ENCODE measurements at regions not wholly inside any gene's neighbourhood (a gene's known extent, or its start where the extent isn't known, plus 50 kb on each side); places are given as distances from the start of the nearest gene placed in this dataset.

GRCh38 chr11:71163371-71163770 lies 89.0 kb downstream of the SHANK2 start:
- Mint-ChIP-seq H3K36me3 (ENCODE audit: low read depth) (peaks cover 35% of the 10 kb centered on the region; the same call in 2 of the 3 replicates), H3K9me3 (peaks cover 3% of the 10 kb centered on the region; the same call in 2 of the 3 replicates), H3K27me3 (ENCODE audit: insufficient read depth, low read depth, poor library complexity) (peaks cover 8% of the 10 kb centered on the region), H3K4me1 (peaks cover 11% of the 10 kb centered on the region), H3K4me3 (no peak overlapping the region), H3K27ac (no peak overlapping the region)
- Histone ChIP-seq H3K27me3 (ENCODE audit: insufficient read depth) (no peaks in the 10 kb centered on the region), H3K27ac (ENCODE audit: low read depth) (no peak overlapping the region), H3K4me3 (no peak overlapping the region), H3K9me2 (ENCODE audit: insufficient read depth) (no peaks in the 10 kb centered on the region), H4K20me1 (replicated peaks; ENCODE audit: insufficient read depth) (peaks cover 2% of the 10 kb centered on the region; the same call in 1 of the 2 replicates), H2AFZ (no peak overlapping the region), H3F3A (replicated peaks; ENCODE audit: low read depth) (no peaks in the 10 kb centered on the region), H3K79me2 (replicated peaks; ENCODE audit: insufficient read depth) (peaks cover 45% of the 10 kb centered on the region), H3K36me3 (ENCODE audit: insufficient read depth) (no peaks in the 10 kb centered on the region), H3K4me1 (ENCODE audit: insufficient read depth) (no peaks in the 10 kb centered on the region; the same call in 1 of the 2 replicates), H3K4me2 (no peak overlapping the region)
- ATAC-seq (no peak), DNase-seq (ENCODE audit: low spot score) (no peak)
- TF ChIP-seq CTCF (conservative IDR thresholded peaks at IDR 0.05; ENCODE audit: low read depth in 2 of 2) = no peak
- no peak for TF ChIP-seq ZNF114 (CRISPR knock-in tag; IDR thresholded peaks at IDR 0.05)
- no peak for TF ChIP-seq CREB1 (CRISPR knock-in tag; IDR thresholded peaks at IDR 0.05; ENCODE audit: low read depth)
- TF ChIP-seq, protein P1, sequence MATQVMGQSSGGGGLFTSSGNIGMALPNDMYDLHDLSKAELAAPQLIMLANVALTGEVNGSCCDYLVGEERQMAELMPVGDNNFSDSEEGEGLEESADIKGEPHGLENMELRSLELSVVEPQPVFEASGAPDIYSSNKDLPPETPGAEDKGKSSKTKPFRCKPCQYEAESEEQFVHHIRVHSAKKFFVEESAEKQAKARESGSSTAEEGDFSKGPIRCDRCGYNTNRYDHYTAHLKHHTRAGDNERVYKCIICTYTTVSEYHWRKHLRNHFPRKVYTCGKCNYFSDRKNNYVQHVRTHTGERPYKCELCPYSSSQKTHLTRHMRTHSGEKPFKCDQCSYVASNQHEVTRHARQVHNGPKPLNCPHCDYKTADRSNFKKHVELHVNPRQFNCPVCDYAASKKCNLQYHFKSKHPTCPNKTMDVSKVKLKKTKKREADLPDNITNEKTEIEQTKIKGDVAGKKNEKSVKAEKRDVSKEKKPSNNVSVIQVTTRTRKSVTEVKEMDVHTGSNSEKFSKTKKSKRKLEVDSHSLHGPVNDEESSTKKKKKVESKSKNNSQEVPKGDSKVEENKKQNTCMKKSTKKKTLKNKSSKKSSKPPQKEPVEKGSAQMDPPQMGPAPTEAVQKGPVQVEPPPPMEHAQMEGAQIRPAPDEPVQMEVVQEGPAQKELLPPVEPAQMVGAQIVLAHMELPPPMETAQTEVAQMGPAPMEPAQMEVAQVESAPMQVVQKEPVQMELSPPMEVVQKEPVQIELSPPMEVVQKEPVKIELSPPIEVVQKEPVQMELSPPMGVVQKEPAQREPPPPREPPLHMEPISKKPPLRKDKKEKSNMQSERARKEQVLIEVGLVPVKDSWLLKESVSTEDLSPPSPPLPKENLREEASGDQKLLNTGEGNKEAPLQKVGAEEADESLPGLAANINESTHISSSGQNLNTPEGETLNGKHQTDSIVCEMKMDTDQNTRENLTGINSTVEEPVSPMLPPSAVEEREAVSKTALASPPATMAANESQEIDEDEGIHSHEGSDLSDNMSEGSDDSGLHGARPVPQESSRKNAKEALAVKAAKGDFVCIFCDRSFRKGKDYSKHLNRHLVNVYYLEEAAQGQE (IDR thresholded peaks at IDR 0.05; ENCODE audit: unreplicated experiment) = no peak
- no peak for TF ChIP-seq JUNB (IDR thresholded peaks at IDR 0.05; ENCODE audit: unreplicated experiment)
- TF ChIP-seq EZH2phosphoT487 (IDR thresholded peaks at IDR 0.05; ENCODE audit: unreplicated experiment) = no peak
- TF ChIP-seq ETS1 (IDR thresholded peaks at IDR 0.05) = no peak

DNA sequence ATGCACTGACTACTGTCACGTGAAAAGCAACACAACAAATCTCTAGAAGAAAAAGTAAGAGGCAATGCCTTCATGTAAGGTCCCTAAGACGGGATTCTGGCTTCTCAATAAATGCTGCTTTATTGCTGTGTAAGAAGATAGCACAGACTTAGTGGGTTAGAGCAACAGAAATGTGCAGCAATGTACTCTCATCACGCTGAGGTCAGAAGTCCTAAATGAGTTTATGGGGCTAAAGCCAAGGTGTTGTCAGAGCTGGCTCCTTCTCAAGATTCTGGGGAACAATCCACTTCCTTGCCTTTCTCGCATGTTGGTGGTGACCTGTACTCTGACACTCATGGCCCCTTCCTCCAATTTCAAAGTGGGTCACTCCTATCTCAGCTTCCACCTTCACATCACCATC lies 93.4 kb downstream of the SHANK2 start:
- peaks cover 64% of the 10 kb centered on the region for H3K79me2 ChIP-seq (replicated peaks; ENCODE audit: insufficient read depth)
- H3K27me3 ChIP-seq (ENCODE audit: insufficient read depth) = no peaks in the 10 kb centered on the region
- Mint-ChIP-seq H3K9me3 (peaks cover 6% of the 10 kb centered on the region; the same call in 2 of the 3 replicates), H3K27ac (no peak overlapping the region), H3K27me3 (ENCODE audit: insufficient read depth, low read depth, poor library complexity) (peaks cover 3% of the 10 kb centered on the region), H3K4me3 (no peak overlapping the region), H3K4me1 (peaks cover 21% of the 10 kb centered on the region), H3K36me3 (ENCODE audit: low read depth) (peaks cover 27% of the 10 kb centered on the region)
- DNase-seq (ENCODE audit: low spot score) = no peak
- H3K4me2 ChIP-seq = no peak overlapping the region
- no peak overlapping the region for H2AFZ ChIP-seq
- no peak overlapping the region for H3K27ac ChIP-seq (ENCODE audit: low read depth)
- no peaks in the 10 kb centered on the region; the same call in 1 of the 2 replicates for H3K4me1 ChIP-seq (ENCODE audit: insufficient read depth)
- peaks cover 11% of the 10 kb centered on the region; the same call in 1 of the 2 replicates for H4K20me1 ChIP-seq (replicated peaks; ENCODE audit: insufficient read depth)
- no peaks in the 10 kb centered on the region for H3K9me2 ChIP-seq (ENCODE audit: insufficient read depth)
- H3K36me3 ChIP-seq (ENCODE audit: insufficient read depth) = no peaks in the 10 kb centered on the region
- no peak overlapping the region for H3K4me3 ChIP-seq
- ATAC-seq = no peak
- no peaks in the 10 kb centered on the region for H3F3A ChIP-seq (replicated peaks; ENCODE audit: low read depth)
- TF ChIP-seq JUNB (IDR thresholded peaks at IDR 0.05; ENCODE audit: unreplicated experiment) (no peak), ZNF462 (CRISPR knock-in tag; IDR thresholded peaks at IDR 0.05) (no peak)
